ENCODE measurements at regions not wholly inside any gene's neighbourhood (a gene's known extent, or its start where the extent isn't known, plus 50 kb on each side); places are given as distances from the start of the nearest gene placed in this dataset.

- in situ Hi-C loops (cut with MboI; ENCODE audit: low pct_unique_long_range_greater_than_20kb, low sequenced_read_pairs), result no loop called here
- no peak for DNase-seq
Measured at GRCh38 chr2:6676241-6676640, 189.5 kb downstream of the CMPK2 start.

GRCh38 chr2:6676776-6677175 is 188.9 kb downstream of the CMPK2 start:
- in situ Hi-C loops (cut with MboI; ENCODE audit: low pct_unique_long_range_greater_than_20kb, low sequenced_read_pairs), result no loop called here
- no peak for DNase-seq

GRCh38 chr2:6679471-6679870 is 186.2 kb downstream of the CMPK2 start:
- in situ Hi-C loops (cut with MboI; ENCODE audit: low pct_unique_long_range_greater_than_20kb, low sequenced_read_pairs), result no loop called here
- DNase-seq, result no peak

GRCh38 chr2:6683516-6683915 is 182.2 kb downstream of the CMPK2 start:
- in situ Hi-C loops (cut with MboI; ENCODE audit: low pct_unique_long_range_greater_than_20kb, low sequenced_read_pairs), result no loop called here
- DNase-seq, result no peak

GRCh38 chr2:6685447-6685846 is 180.3 kb downstream of the CMPK2 start:
- in situ Hi-C loops (cut with MboI; ENCODE audit: low pct_unique_long_range_greater_than_20kb, low sequenced_read_pairs), result no loop called here

GRCh38 chr2:6692056-6692455 is 173.7 kb downstream of the CMPK2 start:
- no peak for DNase-seq
- in situ Hi-C loops (cut with MboI; ENCODE audit: low pct_unique_long_range_greater_than_20kb, low sequenced_read_pairs), result no loop called here

More at GRCh38 chr2:6685447-6685846, 180.3 kb downstream of the CMPK2 start:
- DNase-seq, result no peak

- no peak for DNase-seq
- in situ Hi-C loops (cut with MboI; ENCODE audit: low pct_unique_long_range_greater_than_20kb, low sequenced_read_pairs), result no loop called here
Measured at GRCh38 chr2:6692819-6693218, 172.9 kb downstream of the CMPK2 start.

GRCh38 chr2:6694555-6694954 is 171.2 kb downstream of the CMPK2 start:
- in situ Hi-C loops (cut with MboI; ENCODE audit: low pct_unique_long_range_greater_than_20kb, low sequenced_read_pairs), result no loop called here

GRCh38 chr2:6700335-6700734 is 165.4 kb downstream of the CMPK2 start:
- DNase-seq, result no peak
- in situ Hi-C loops (cut with MboI; ENCODE audit: low pct_unique_long_range_greater_than_20kb, low sequenced_read_pairs), result no loop called here

More at GRCh38 chr2:6694555-6694954, 171.2 kb downstream of the CMPK2 start:
- DNase-seq, result no peak

GRCh38 chr2:6704077-6704476 is 161.6 kb downstream of the CMPK2 start:
- in situ Hi-C loops (cut with MboI; ENCODE audit: low pct_unique_long_range_greater_than_20kb, low sequenced_read_pairs), result no loop called here

GRCh38 chr2:6721395-6721794 is 144.3 kb downstream of the CMPK2 start:
- in situ Hi-C loops (cut with MboI; ENCODE audit: low pct_unique_long_range_greater_than_20kb, low sequenced_read_pairs), result no loop called here
- no peak for DNase-seq

More at GRCh38 chr2:6704077-6704476, 161.6 kb downstream of the CMPK2 start:
- no peak for DNase-seq

- in situ Hi-C loops (cut with MboI; ENCODE audit: low pct_unique_long_range_greater_than_20kb, low sequenced_read_pairs), result no loop called here
- DNase-seq, result no peak
Measured at GRCh38 chr2:6722574-6722973, 143.1 kb downstream of the CMPK2 start.

GRCh38 chr2:6723865-6724604 is 141.7 kb downstream of the CMPK2 start:
- in situ Hi-C loops (cut with MboI; ENCODE audit: low pct_unique_long_range_greater_than_20kb, low sequenced_read_pairs), result no loop called here

GRCh38 chr2:6724605-6725140 is 141.0 kb downstream of the CMPK2 start:
- no peak for DNase-seq
- in situ Hi-C loops (cut with MboI; ENCODE audit: low pct_unique_long_range_greater_than_20kb, low sequenced_read_pairs), result no loop called here

More at GRCh38 chr2:6723865-6724604, 141.7 kb downstream of the CMPK2 start:
- DNase-seq, result no peak

GRCh38 chr2:6728156-6728555 is 137.6 kb downstream of the CMPK2 start:
- in situ Hi-C loops (cut with MboI; ENCODE audit: low pct_unique_long_range_greater_than_20kb, low sequenced_read_pairs), result no loop called here
- no peak for DNase-seq

GRCh38 chr2:6730003-6730402 is 135.7 kb downstream of the CMPK2 start:
- DNase-seq, result no peak
- in situ Hi-C loops (cut with MboI; ENCODE audit: low pct_unique_long_range_greater_than_20kb, low sequenced_read_pairs), result no loop called here

GRCh38 chr2:6730649-6731532 is 134.8 kb downstream of the CMPK2 start:
- DNase-seq, result no peak
- in situ Hi-C loops (cut with MboI; ENCODE audit: low pct_unique_long_range_greater_than_20kb, low sequenced_read_pairs), result no loop called here

- in situ Hi-C loops (cut with MboI; ENCODE audit: low pct_unique_long_range_greater_than_20kb, low sequenced_read_pairs), result no loop called here
- no peak for DNase-seq
Measured at GRCh38 chr2:6739547-6739946, 126.2 kb downstream of the CMPK2 start.

GRCh38 chr2:6741229-6741628 is 124.5 kb downstream of the CMPK2 start:
- in situ Hi-C loops (cut with MboI; ENCODE audit: low pct_unique_long_range_greater_than_20kb, low sequenced_read_pairs), result no loop called here
- DNase-seq, result no peak

GRCh38 chr2:6744038-6744437 is 121.7 kb downstream of the CMPK2 start:
- in situ Hi-C loops (cut with MboI; ENCODE audit: low pct_unique_long_range_greater_than_20kb, low sequenced_read_pairs), result no loop called here

More at GRCh38 chr2:6744038-6744437, 121.7 kb downstream of the CMPK2 start:
- DNase-seq, result no peak
